GM21360 (cell line): ENCODE measurements at regions not wholly inside any gene's neighbourhood (a gene's known extent, or its start where the extent isn't known, plus 50 kb on each side); places are given as distances from the start of the nearest gene placed in this dataset.

Experiments
- ATAC-seq: cut with Tn5 transposase; IDR thresholded peaks from one replicate; pipeline ENCODE4 v1.9.1; 2021; ENCODE audit warnings: mild to moderate bottlenecking, moderate library complexity; ENCODE audit not compliant: unreplicated experiment

DNA sequence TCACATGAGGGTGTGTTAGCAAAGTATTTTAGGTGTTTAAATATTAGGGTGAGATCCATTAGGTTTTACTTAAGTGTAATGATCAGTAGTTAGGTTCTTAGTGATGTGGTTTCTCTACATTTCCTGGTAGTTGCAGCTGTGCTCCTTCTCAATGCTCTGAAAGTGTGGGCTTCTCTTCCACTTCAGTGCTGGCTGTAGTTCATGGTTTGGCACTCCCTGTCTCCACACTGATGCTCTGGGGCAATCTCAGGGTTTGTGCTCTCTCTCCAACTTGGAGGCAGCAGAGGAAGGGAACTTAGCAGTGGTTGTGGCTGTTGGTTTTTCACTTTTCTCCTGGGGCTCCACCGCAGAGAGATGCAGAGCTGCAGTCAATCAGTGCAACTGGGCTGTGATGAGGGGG is 507.5 kb downstream of the TMEM232 start:
- no peak for ATAC-seq

GRCh38 chr5:110219769-110220168 is 506.7 kb downstream of the TMEM232 start:
- no peak for ATAC-seq

- no peak for ATAC-seq
These were observed 505.4 kb downstream of the TMEM232 start for GRCh38 chr5:110221036-110221435.

DNA sequence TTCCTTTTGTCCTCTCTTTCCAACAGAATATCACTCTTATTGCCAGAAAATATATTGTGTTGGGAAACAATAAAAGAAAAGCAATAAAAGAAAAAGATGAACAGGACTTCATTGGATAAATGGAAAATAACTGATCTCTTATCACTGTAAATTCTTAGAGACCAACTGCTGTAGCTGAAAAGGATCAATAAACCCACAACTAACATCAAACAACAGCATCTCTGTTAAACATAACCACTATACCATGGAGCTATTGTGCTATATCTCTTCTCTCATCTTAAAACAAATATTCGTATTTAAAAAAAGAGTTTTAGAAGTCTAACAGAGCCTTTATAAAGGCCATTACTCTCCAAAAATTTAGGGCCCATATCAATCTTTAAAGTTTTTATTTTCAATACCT is 502.4 kb downstream of the TMEM232 start:
- ATAC-seq: no peak

- no peak for ATAC-seq
These were observed 500.5 kb downstream of the TMEM232 start for GRCh38 chr5:110225949-110226348.

- ATAC-seq: no peak
These were observed 486.7 kb downstream of the TMEM232 start for GRCh38 chr5:110239786-110240185.

DNA sequence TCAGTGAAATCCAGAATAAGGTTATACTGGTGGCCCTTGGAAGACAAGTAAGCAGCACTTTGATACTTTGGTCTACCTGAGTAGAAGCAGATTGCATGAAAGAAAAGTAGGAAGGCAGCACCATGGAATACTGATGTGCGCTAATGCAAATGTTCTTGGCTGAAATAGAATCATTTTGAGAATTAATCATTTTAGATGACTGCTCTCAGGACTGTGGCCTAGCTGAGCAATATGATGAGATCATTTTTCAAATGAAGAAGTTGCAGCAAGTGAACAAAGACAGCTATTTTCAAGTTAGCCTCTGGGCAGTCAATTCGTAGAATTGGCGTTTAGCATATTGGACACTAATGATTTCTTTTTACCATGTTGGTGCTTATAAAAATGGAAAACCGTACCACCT is 483.5 kb downstream of the TMEM232 start:
- no peak for ATAC-seq

- ATAC-seq: no peak
These were observed 477.6 kb downstream of the TMEM232 start for GRCh38 chr5:110248921-110249320.

- no peak for ATAC-seq
These were observed 476.1 kb downstream of the TMEM232 start for GRCh38 chr5:110250355-110250754.

- no peak for ATAC-seq
These were observed 475.7 kb downstream of the TMEM232 start for GRCh38 chr5:110250755-110251154.

GRCh38 chr5:110251366-110251765 is 475.1 kb downstream of the TMEM232 start:
- no peak for ATAC-seq

DNA sequence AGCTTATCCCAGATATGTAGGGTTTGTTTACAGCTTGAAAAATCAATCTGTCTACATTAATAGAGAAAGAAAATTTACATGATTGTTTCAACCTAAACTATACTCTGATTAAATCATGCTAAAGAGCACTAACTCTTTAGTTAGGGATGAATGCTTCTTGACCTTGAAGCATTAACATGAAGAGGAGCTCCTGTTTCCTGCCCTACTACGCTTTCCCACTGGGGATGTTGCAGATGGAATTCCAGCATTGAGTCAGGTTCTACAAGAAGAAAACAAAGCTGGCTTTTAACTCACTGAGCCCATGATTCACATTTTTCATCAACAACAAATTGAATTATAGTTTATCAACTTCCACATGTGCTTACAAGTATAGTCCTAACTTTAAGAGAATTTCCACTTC is 471.3 kb downstream of the TMEM232 start:
- ATAC-seq: no peak

GRCh38 chr5:110256298-110256697 is 470.2 kb downstream of the TMEM232 start:
- no peak for ATAC-seq

- ATAC-seq: no peak
These were observed 468.5 kb downstream of the TMEM232 start for GRCh38 chr5:110257971-110258370.

DNA sequence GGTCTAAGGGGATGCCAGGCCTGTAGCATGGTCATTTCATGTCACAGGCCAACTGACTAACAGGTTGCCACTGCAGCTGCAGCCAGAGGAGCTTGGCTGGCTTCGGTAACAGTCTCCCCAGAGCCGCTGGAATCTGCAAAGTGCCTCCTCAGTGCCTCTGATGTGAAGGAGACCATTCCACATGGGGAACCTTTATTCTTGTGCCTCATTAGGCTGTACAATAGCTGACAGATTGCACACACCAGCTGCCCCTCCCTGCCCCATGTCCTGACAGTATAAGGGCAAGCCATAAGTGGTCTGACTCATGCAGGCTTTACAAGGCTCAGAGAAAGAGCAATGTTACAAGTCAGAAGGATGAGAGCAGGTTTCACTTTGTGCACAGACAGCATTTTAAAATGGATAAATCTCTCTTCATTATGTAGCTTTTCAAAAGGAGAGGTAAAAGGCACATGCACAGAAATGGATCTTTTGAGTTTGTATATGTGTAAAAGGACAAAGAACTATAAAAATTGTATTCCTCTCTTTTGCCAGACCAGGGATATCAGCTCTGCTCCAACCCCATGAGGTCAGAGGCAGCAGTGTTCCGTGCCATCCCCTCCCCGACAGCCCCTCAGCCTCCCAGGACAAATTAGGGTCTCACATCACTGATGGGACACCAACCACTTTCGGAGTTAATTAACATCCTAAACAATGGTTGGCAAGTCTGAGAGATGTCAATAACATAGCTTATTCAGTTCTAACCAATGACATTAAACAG is 467.8 kb downstream of the TMEM232 start:
- no peak for ATAC-seq

- no peak for ATAC-seq
These were observed 463.7 kb downstream of the TMEM232 start for GRCh38 chr5:110262749-110263148.

DNA sequence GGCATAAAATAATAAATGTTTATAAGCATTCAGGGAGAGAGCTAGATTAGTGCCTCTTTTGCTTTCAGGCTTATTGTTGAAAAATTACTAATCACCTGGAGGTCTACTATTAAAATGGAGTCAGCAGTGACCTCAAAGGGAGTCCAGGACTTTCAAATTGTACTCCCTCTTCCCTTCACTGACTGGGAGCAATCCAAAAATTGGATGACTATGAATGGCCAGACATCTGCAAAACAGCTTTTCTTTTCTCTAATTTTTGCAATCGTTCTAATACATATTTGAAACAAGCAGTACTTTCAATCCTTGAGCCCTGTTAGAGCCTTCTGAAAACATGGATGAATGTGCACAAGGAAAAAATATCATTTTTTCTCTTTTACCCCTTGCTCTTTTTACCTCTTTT is 461.8 kb downstream of the TMEM232 start:
- ATAC-seq: no peak

- no peak for ATAC-seq
These were observed 461.3 kb downstream of the TMEM232 start for GRCh38 chr5:110265162-110265561.

- ATAC-seq: no peak
These were observed 458.8 kb downstream of the TMEM232 start for GRCh38 chr5:110267714-110268113.

- ATAC-seq: no peak
These were observed 458.2 kb downstream of the TMEM232 start for GRCh38 chr5:110268283-110268682.

DNA sequence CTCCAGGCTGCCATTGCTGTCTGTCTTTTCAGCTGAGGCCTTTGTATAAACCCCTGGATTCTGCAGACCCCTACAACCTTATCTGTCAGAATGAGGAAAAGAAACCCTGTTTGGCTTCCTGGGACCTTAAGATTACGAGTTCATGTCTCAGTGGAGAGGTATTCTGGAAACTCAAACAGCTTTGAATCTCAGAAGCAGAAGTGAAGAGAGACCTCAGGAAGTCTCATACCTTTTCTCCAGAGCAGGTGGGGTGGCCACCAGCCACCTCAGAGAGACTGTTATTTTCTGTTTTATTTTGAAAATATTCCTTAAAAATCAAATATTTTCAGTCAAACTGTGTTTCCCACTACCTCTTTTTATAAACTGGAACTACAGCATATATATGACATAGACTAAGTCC is 457.5 kb downstream of the TMEM232 start:
- no peak for ATAC-seq

GRCh38 chr5:110269478-110270142 is 456.9 kb downstream of the TMEM232 start:
- no peak for ATAC-seq

- ATAC-seq: no peak
These were observed 450.6 kb downstream of the TMEM232 start for GRCh38 chr5:110275878-110276277.
